ENCODE measurements at regions not wholly inside any gene's neighbourhood (a gene's known extent, or its start where the extent isn't known, plus 50 kb on each side); places are given as distances from the start of the nearest gene placed in this dataset.

- no peak for DNase-seq
Measured at GRCh38 chr6:1081551-1082284, 230.2 kb upstream of the FOXQ1 start.

GRCh38 chr6:1080453-1081337 lies 231.2 kb upstream of the FOXQ1 start:
- DNase-seq: no peak

- no peak for DNase-seq
Measured at GRCh38 chr6:1079525-1079924, 232.4 kb upstream of the FOXQ1 start.

GRCh38 chr6:1077478-1078416 lies 234.2 kb upstream of the FOXQ1 start:
- DNase-seq: no peak

GRCh38 chr6:1076531-1077459 lies 235.1 kb upstream of the FOXQ1 start:
- no peak for DNase-seq

GRCh38 chr6:1075880-1076279 lies 236.0 kb upstream of the FOXQ1 start:
- no peak for DNase-seq

GRCh38 chr6:1075444-1075843 lies 236.5 kb upstream of the FOXQ1 start:
- no peak for DNase-seq

GRCh38 chr6:1070085-1070521 lies 241.8 kb upstream of the FOXQ1 start:
- no peak for DNase-seq

GRCh38 chr6:1068905-1069304 lies 243.0 kb upstream of the FOXQ1 start:
- DNase-seq: no peak

GRCh38 chr6:1068068-1068467 lies 243.8 kb upstream of the FOXQ1 start:
- no peak for DNase-seq

GRCh38 chr6:1067346-1067745 lies 244.6 kb upstream of the FOXQ1 start:
- no peak for DNase-seq

GRCh38 chr6:1066449-1067090 lies 245.3 kb upstream of the FOXQ1 start:
- no peak for DNase-seq

- DNase-seq: no peak
Measured at GRCh38 chr6:1065986-1066385, 245.9 kb upstream of the FOXQ1 start.

- no peak for DNase-seq
Measured at GRCh38 chr6:1063671-1064355, 248.1 kb upstream of the FOXQ1 start.

- DNase-seq: no peak
Measured at GRCh38 chr6:1062786-1063545, 248.9 kb upstream of the FOXQ1 start.

- DNase-seq: no peak
Measured at GRCh38 chr6:1059596-1059995, 252.3 kb upstream of the FOXQ1 start.

GRCh38 chr6:1057490-1058135 lies 254.3 kb upstream of the FOXQ1 start:
- no peak for DNase-seq

GRCh38 chr6:1055015-1055921 lies 256.6 kb upstream of the FOXQ1 start:
- no peak for DNase-seq

All from stimulated activated CD4-positive, alpha-beta T cell treated with anti-CD3 and anti-CD28 coated beads, Interleukin-15, amount 100 ng/mL, for 24 hours (primary cell).